ENCODE measurements at regions not wholly inside any gene's neighbourhood (a gene's known extent, or its start where the extent isn't known, plus 50 kb on each side); places are given as distances from the start of the nearest gene placed in this dataset.

- Histone ChIP-seq H3K23me2 (ENCODE audit: insufficient read length, low read depth, low read length, poor library complexity, severe bottlenecking) (no peaks in the 10 kb centered on the region), H3K9ac (ENCODE audit: extremely low read depth, insufficient read length, low read length) (no peak overlapping the region), H2BK20ac (ENCODE audit: low read depth, low read length, poor library complexity, severe bottlenecking) (no peak overlapping the region), H3K4ac (ENCODE audit: low read depth, low read length) (no peak overlapping the region), H4K8ac (replicated peaks; ENCODE audit: insufficient read length, low read depth, low read length) (no peak overlapping the region), H3K79me2 (ENCODE audit: insufficient read depth, low read length) (no peaks in the 10 kb centered on the region), H4K20me1 (ENCODE audit: control insufficient read depth, insufficient read depth, insufficient read length) (no peaks in the 10 kb centered on the region), H3K23ac (ENCODE audit: insufficient read length, low read depth, low read length) (no peak overlapping the region), H2BK120ac (ENCODE audit: low read depth, low read length, poor library complexity, severe bottlenecking) (no peak overlapping the region), H3T11ph (ENCODE audit: low read length) (no peak overlapping the region), H2BK15ac (ENCODE audit: low read depth, low read length) (no peak overlapping the region), H3K9me3 (ENCODE audit: control insufficient read depth, low read depth, low read length) (peaks cover 10% of the 10 kb centered on the region), H3K56ac (ENCODE audit: insufficient read length, low read depth, low read length) (no peak overlapping the region), H2BK12ac (ENCODE audit: insufficient read length, low read depth, low read length) (no peak overlapping the region), H2AK5ac (ENCODE audit: insufficient read length, low read length) (no peak overlapping the region), H3K4me1 (ENCODE audit: insufficient read depth, low read length) (no peaks in the 10 kb centered on the region), H4K91ac (ENCODE audit: insufficient read length, low read depth, low read length) (no peak overlapping the region), H3K4me2 (ENCODE audit: insufficient read depth, insufficient read length, low read length) (no peak overlapping the region), H4K5ac (ENCODE audit: insufficient read length, low read depth, low read length) (no peak overlapping the region), H3K27me3 (ENCODE audit: insufficient read depth, low read length) (no peaks in the 10 kb centered on the region), H2AFZ (ENCODE audit: low read length) (no peak overlapping the region), H3K27ac (ENCODE audit: insufficient read length, low read depth, low read length) (no peak overlapping the region), H3K79me1 (ENCODE audit: insufficient read depth, low read depth, low read length, poor library complexity, severe bottlenecking) (no peaks in the 10 kb centered on the region), H3K14ac (ENCODE audit: insufficient read depth, low read length) (no peak overlapping the region), H2BK5ac (ENCODE audit: insufficient read length, low read length) (no peak overlapping the region), H3K18ac (ENCODE audit: insufficient read length, low read depth, low read length) (no peak overlapping the region)
- H3K4me1 Mint-ChIP-seq: no peaks in the 10 kb centered on the region
- no CpG with 5 or more reads among the region's 3 CpGs for WGBS (ENCODE audit: extremely low coverage, insufficient read length, low lambda C conversion rate)
- H3K36me3 Mint-ChIP-seq (ENCODE audit: insufficient read depth in 1 of 3, low read depth in 3 of 3): peaks cover 4 to 19% (median 15%) of the 10 kb centered on the region in 3 experiments; a peak in 5 of 7 replicates
- no peak overlapping the region; a peak in 1 of 7 replicates for H3K27ac Mint-ChIP-seq
- no peak overlapping the region for H3K4me3 Mint-ChIP-seq
- TF ChIP-seq, protein P1, sequence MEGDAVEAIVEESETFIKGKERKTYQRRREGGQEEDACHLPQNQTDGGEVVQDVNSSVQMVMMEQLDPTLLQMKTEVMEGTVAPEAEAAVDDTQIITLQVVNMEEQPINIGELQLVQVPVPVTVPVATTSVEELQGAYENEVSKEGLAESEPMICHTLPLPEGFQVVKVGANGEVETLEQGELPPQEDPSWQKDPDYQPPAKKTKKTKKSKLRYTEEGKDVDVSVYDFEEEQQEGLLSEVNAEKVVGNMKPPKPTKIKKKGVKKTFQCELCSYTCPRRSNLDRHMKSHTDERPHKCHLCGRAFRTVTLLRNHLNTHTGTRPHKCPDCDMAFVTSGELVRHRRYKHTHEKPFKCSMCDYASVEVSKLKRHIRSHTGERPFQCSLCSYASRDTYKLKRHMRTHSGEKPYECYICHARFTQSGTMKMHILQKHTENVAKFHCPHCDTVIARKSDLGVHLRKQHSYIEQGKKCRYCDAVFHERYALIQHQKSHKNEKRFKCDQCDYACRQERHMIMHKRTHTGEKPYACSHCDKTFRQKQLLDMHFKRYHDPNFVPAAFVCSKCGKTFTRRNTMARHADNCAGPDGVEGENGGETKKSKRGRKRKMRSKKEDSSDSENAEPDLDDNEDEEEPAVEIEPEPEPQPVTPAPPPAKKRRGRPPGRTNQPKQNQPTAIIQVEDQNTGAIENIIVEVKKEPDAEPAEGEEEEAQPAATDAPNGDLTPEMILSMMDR (conservative IDR thresholded peaks at IDR 0.05): no peak
- DNase-seq: no peak
- H3K9me3 Mint-ChIP-seq: peaks cover 11 to 15% of the 10 kb centered on the region in 2 experiments
- no peaks in the 10 kb centered on the region for H3K27me3 Mint-ChIP-seq (ENCODE audit: low read depth)
Observed at GRCh38 chr3:162390891-162391290, 894.3 kb downstream of the OTOL1 start.

Measured in H9 (cell line).